ENCODE measurements at regions not wholly inside any gene's neighbourhood (a gene's known extent, or its start where the extent isn't known, plus 50 kb on each side); places are given as distances from the start of the nearest gene placed in this dataset.

- TF ChIP-seq YY1 (IDR thresholded peaks at IDR 0.05; ENCODE audit: low read depth), result no peak
- no peak for TF ChIP-seq EGR1 (IDR thresholded peaks at IDR 0.05)
- TF ChIP-seq TEAD4 (IDR thresholded peaks at IDR 0.05), result no peak
- TF ChIP-seq, protein P1, sequence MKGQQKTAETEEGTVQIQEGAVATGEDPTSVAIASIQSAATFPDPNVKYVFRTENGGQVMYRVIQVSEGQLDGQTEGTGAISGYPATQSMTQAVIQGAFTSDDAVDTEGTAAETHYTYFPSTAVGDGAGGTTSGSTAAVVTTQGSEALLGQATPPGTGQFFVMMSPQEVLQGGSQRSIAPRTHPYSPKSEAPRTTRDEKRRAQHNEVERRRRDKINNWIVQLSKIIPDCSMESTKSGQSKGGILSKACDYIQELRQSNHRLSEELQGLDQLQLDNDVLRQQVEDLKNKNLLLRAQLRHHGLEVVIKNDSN (IDR thresholded peaks at IDR 0.05), result no peak
- TF ChIP-seq TCF12 (IDR thresholded peaks at IDR 0.05; ENCODE audit: low read depth), result no peak
- TF ChIP-seq CREB1 (IDR thresholded peaks at IDR 0.05; ENCODE audit: low read depth), result no peak
- no peak for TF ChIP-seq CEBPB (IDR thresholded peaks at IDR 0.05)
- no peak for TF ChIP-seq MAX (IDR thresholded peaks at IDR 0.05)
- no peak for TF ChIP-seq RAD21 (IDR thresholded peaks at IDR 0.05; ENCODE audit: low read depth)
- no peak for TF ChIP-seq TAF1 (IDR thresholded peaks at IDR 0.05; ENCODE audit: low read depth)
- TF ChIP-seq EP300 (IDR thresholded peaks at IDR 0.05; ENCODE audit: borderline replicate concordance), result no peak
- TF ChIP-seq NFIC (IDR thresholded peaks at IDR 0.05), result no peak
- no peak for TF ChIP-seq FOXM1 (IDR thresholded peaks at IDR 0.05; ENCODE audit: borderline replicate concordance, low read depth)
- no peak for TF ChIP-seq ZBTB7A (IDR thresholded peaks at IDR 0.05; ENCODE audit: low read depth)
- TF ChIP-seq REST (IDR thresholded peaks at IDR 0.05; ENCODE audit: low read depth), result no peak
Observed at GRCh38 chr14:97976861-97977260, 1179.7 kb downstream of the VRK1 start.

DNA sequence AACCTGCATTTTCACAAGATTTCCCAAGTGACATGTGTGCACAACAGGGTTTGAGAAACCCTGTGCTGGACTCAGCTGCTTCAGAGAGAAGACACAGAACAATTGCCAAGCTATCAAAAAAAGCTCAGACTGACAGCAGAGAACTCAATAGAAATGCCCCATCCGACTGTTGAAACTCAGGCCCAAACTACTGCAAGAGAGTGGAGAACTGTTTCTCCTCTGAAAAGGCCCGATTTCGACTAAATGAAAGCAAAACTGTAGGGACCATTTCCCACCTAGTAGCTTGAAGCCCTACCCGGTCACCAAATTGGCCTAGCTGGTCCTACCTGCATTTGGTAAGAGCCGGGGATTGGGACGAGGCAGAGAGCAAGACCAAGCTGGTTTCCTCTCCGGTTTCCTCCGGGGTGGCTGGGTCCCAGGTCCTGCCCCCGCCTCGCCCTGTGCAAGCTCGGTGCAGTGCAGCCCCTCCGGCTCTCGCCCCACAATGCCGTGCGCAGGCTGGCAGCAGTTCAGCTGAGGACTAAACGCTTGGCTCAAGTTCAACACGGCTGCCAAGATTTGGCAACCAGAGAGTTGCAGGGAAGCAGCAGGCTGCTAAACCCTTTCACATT, 1180.6 kb downstream of the VRK1 start:
- TF ChIP-seq RAD21 (IDR thresholded peaks at IDR 0.05; ENCODE audit: low read depth) (no peak), CEBPB (IDR thresholded peaks at IDR 0.05) (no peak), MAX (IDR thresholded peaks at IDR 0.05) (no peak), TEAD4 (IDR thresholded peaks at IDR 0.05) (no peak), EP300 (IDR thresholded peaks at IDR 0.05; ENCODE audit: borderline replicate concordance) (no peak), TAF1 (IDR thresholded peaks at IDR 0.05; ENCODE audit: low read depth) (no peak), EGR1 (IDR thresholded peaks at IDR 0.05) (no peak), TCF12 (IDR thresholded peaks at IDR 0.05; ENCODE audit: low read depth) (no peak), YY1 (IDR thresholded peaks at IDR 0.05; ENCODE audit: low read depth) (no peak), REST (IDR thresholded peaks at IDR 0.05; ENCODE audit: low read depth) (no peak), ZBTB7A (IDR thresholded peaks at IDR 0.05; ENCODE audit: low read depth) (no peak)
- TF ChIP-seq, protein P1 (IDR thresholded peaks at IDR 0.05), result no peak

DNA sequence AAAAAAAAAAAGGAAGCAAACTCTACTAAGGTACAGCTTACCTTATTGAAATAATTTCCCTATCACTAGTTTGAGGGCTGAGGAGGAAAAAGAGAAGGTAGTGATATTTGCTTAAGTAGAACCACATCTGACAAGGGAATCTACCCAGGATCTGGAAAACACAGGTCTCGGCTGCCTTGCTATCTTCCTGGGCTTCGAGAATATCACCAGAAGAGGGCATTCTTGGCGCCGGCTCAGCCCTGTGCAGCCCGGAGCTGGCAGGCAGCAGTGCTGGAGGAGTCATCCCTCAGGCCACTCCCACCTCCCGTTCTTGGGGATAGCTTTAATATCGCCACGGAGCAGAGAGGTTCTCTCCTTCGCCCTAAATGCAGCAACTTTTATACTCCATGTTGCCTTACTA, 1181.2 kb downstream of the VRK1 start:
- no peak for TF ChIP-seq REST (IDR thresholded peaks at IDR 0.05; ENCODE audit: low read depth)
- TF ChIP-seq, protein P1 (IDR thresholded peaks at IDR 0.05), result no peak
- no peak for TF ChIP-seq EGR1 (IDR thresholded peaks at IDR 0.05)
- no peak for TF ChIP-seq MAX (IDR thresholded peaks at IDR 0.05)
- TF ChIP-seq CREB1 (IDR thresholded peaks at IDR 0.05; ENCODE audit: low read depth), result no peak
- no peak for TF ChIP-seq EP300 (IDR thresholded peaks at IDR 0.05; ENCODE audit: borderline replicate concordance)
- TF ChIP-seq FOXM1 (IDR thresholded peaks at IDR 0.05; ENCODE audit: borderline replicate concordance, low read depth), result no peak
- TF ChIP-seq TAF1 (IDR thresholded peaks at IDR 0.05; ENCODE audit: low read depth), result no peak

- TF ChIP-seq TEAD4 (IDR thresholded peaks at IDR 0.05) (no peak), FOXM1 (IDR thresholded peaks at IDR 0.05; ENCODE audit: borderline replicate concordance, low read depth) (no peak), EGR1 (IDR thresholded peaks at IDR 0.05) (no peak), REST (IDR thresholded peaks at IDR 0.05; ENCODE audit: low read depth) (no peak), TAF1 (IDR thresholded peaks at IDR 0.05; ENCODE audit: low read depth) (no peak), YY1 (IDR thresholded peaks at IDR 0.05; ENCODE audit: low read depth) (no peak), TCF12 (IDR thresholded peaks at IDR 0.05; ENCODE audit: low read depth) (no peak), ZBTB7A (IDR thresholded peaks at IDR 0.05; ENCODE audit: low read depth) (no peak), EP300 (IDR thresholded peaks at IDR 0.05; ENCODE audit: borderline replicate concordance) (no peak), RAD21 (IDR thresholded peaks at IDR 0.05; ENCODE audit: low read depth) (no peak), MAX (IDR thresholded peaks at IDR 0.05) (no peak), CEBPB (IDR thresholded peaks at IDR 0.05) (no peak)
- TF ChIP-seq, protein P1 (IDR thresholded peaks at IDR 0.05), result no peak
Observed at GRCh38 chr14:97993508-97994019, 1196.4 kb downstream of the VRK1 start.
